ENCODE measurements at regions not wholly inside any gene's neighbourhood (a gene's known extent, or its start where the extent isn't known, plus 50 kb on each side); places are given as distances from the start of the nearest gene placed in this dataset.
"Not testable (repeated sequence)": the region's sequence is repeated elsewhere in the genome, so short reads cannot be mapped to it uniquely, and the experiment has no call there.

DNA sequence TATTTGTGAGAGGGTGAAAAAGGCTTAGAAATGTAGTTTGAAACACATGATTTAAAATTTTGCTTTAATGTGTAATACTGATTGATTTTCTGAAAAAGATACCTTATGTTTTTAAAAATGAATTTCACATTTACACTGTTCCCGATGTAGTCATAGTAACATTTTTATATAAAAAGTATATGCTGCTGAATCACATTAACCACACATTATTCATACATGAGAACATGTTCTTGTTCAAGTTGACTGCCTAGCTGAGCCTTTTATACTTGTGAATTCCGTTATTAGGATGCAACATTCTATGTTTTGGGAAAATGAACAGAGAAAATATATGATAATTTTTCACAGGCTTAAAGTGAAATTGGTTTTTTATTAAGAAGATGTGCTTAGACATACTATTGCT lies 461.1 kb upstream of the NUDT12 start:
- H3K27ac ChIP-seq: no peak overlapping the region
- TF ChIP-seq, protein P1, sequence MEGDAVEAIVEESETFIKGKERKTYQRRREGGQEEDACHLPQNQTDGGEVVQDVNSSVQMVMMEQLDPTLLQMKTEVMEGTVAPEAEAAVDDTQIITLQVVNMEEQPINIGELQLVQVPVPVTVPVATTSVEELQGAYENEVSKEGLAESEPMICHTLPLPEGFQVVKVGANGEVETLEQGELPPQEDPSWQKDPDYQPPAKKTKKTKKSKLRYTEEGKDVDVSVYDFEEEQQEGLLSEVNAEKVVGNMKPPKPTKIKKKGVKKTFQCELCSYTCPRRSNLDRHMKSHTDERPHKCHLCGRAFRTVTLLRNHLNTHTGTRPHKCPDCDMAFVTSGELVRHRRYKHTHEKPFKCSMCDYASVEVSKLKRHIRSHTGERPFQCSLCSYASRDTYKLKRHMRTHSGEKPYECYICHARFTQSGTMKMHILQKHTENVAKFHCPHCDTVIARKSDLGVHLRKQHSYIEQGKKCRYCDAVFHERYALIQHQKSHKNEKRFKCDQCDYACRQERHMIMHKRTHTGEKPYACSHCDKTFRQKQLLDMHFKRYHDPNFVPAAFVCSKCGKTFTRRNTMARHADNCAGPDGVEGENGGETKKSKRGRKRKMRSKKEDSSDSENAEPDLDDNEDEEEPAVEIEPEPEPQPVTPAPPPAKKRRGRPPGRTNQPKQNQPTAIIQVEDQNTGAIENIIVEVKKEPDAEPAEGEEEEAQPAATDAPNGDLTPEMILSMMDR (conservative IDR thresholded peaks at IDR 0.05): no peak

DNA sequence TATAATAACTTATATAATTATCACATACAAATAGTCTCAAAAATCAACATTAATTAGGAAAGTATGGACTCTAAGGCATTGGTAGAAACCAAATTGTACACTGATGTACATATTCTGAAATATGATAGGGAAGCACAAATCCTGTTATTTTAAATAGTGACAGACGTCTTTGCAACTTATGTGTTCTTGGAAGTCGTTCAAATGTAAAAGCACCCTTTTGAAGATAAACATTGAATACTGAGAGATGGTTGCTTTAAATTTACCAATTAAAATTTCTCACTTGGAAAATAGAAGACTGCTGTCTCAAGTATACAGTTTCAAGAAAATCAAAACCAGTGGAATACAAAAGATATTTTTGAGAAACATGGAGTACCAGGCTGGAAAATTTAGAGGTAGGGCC lies 457.4 kb upstream of the NUDT12 start:
- no peak overlapping the region for H3K27ac ChIP-seq
- TF ChIP-seq, protein P1 (conservative IDR thresholded peaks at IDR 0.05): no peak

DNA sequence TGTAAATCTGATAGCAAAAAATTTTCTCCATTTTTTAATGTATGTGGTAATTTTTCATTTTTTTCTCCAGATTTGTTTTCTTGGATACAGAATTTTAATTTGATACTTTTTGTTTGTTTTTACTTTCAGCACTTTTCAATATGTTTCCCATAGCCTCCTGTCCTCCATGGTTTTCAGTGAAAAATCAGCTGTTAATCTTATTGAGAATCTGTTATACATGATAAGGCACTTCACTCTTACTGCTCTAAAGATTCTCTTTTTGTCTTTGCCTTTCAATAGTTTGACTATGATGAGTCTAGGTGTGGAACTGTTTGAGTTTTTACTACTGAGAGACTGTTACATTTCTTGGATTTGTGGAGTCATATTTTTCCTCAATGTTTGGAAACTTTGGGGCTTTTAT lies 455.7 kb upstream of the NUDT12 start:
- H3K27ac ChIP-seq: no peak overlapping the region
- TF ChIP-seq, protein P1 (conservative IDR thresholded peaks at IDR 0.05): no peak

DNA sequence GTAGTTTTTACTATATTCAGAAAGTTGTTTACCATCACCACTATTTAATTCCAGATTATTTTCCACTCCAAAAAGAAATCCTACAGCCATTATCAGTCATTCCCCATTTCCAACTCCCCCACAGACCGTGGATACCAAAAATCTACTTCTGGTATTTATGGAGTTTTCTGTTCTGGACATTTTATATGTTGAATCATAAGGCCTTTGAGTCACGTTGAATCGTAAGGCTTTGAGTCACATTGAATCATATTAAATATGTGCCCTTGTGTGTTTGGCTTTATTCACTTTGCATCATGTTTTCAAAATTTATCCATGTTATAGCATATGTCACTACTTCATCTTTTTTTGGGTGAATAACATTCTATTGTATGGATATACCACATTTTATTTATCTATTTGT lies 454.1 kb upstream of the NUDT12 start:
- H3K27ac ChIP-seq: no peak overlapping the region
- TF ChIP-seq, protein P1 (conservative IDR thresholded peaks at IDR 0.05): no peak

DNA sequence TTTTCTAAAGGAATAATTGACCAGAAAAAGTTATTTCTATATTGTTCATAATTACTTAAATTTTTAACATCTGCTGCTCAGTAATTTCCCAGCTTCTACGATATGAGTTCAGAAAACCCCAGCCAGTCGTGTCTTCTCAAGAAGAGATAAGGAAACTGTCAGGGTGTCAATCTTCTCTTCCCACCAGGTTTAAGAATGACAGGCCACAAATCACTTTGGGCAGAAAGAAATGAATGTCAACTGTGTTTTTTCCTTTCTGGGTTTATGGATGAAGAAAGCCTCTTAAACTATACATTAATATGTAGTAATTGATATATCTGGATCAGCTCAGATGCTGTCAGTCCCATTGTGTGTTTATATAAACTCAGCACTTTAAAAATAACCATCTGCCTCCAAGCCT lies 453.2 kb upstream of the NUDT12 start:
- no peak overlapping the region for H3K27ac ChIP-seq
- TF ChIP-seq, protein P1 (conservative IDR thresholded peaks at IDR 0.05): no peak

DNA sequence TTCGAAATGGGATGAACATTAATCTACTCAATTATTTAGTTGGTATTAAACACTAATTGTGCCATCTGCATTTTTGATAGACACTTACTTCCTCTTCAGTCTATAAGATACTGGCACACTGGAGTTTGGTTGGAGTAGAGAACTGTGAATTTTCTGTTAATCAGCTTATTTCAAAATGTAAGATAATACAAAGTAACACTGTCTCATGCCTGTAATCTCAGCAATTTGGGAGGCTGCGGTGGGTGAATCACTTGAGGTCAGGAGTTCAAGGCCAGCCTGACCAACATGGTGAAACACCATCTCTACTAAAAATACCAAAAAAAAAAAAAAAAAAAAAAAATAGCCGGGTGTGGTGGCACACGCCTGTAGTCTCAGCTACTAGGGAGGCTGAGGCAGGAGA lies 440.2 kb upstream of the NUDT12 start:
- not testable (repeated sequence) for H3K27ac ChIP-seq

DNA sequence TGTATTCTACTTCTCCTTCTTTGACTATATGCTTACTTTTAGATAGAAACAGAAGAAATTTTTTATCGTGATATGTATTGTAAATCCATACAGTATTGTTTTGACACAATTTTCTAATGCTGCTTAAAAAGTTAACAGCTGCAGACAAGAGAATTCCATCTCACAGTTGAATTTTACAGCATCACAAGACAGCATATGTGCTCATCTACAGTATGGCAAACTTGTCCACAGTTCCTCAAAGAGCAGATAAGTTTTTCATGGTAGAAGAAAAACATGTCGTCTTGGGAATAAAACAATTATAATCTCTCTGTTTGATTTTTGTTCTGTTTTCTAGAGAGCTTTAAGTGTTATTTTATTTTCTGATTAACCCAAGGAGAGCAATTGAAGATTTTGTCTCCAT lies 438.5 kb upstream of the NUDT12 start:
- TF ChIP-seq, protein P1 (conservative IDR thresholded peaks at IDR 0.05): no peak
- no peak overlapping the region for H3K27ac ChIP-seq

DNA sequence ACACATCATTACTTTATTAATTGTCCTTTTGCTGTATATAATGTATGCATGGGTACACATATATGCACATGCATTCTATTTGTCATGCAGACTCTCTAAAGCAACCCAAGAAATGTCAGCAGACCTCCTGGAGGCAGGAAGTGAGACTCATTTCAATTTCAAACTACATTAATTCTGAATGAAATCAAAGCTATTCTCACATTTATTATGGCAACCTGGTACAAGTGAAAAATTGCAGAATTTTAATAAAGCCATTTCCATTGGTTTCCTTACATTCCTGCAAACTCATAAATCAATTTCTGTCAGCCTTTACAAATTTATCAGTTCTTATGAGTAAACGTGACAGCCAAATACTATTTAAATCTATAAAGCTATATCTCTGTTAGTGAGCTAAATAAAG lies 430.4 kb upstream of the NUDT12 start:
- H3K27ac ChIP-seq: no peak overlapping the region
- TF ChIP-seq, protein P1 (conservative IDR thresholded peaks at IDR 0.05): no peak

Data from VCaP (cell line).